Nephron (organoid): ENCODE measurements at regions not wholly inside any gene's neighbourhood (a gene's known extent, or its start where the extent isn't known, plus 50 kb on each side); places are given as distances from the start of the nearest gene placed in this dataset.

Source experiments
- H3K27ac Mint-ChIP-seq, 3 experiments: 2 replicates each; pipeline ENCODE4 v1.8.0; 2020; ENCODE audit warnings: mixed read lengths in 3 of 3, mild to moderate bottlenecking in 2 of 3, moderate library complexity in 1 of 3
- H3K27me3 Mint-ChIP-seq: 2 replicates; pipeline ENCODE4 v1.8.0; 2021; ENCODE audit warnings: low read depth, mild to moderate bottlenecking, moderate library complexity, mixed read lengths
- H3K36me3 Mint-ChIP-seq: 2 replicates; pipeline ENCODE4 v1.8.0; 2020; ENCODE audit warnings: low read depth, mixed read lengths
- H3K4me1 Mint-ChIP-seq: 2 replicates; pipeline ENCODE4 v1.8.0; 2020; ENCODE audit warnings: mixed read lengths
- H3K4me3 Mint-ChIP-seq, 3 experiments: 2 replicates each; pipeline ENCODE4 v1.8.0; 2020; ENCODE audit warnings: mild to moderate bottlenecking in 3 of 3, mixed read lengths in 3 of 3, moderate library complexity in 2 of 3
- H3K9me3 Mint-ChIP-seq: 2 replicates; pipeline ENCODE4 v1.8.0; 2020; ENCODE audit warnings: mixed read lengths
- TF ChIP-seq, protein P1 (sequence below), 3 experiments: fragments of 200-600 bp; sonication (generic); IDR thresholded peaks; one replicate each; pipeline ENCODE4 v1.5.0; 2021; ENCODE audit warnings: antibody characterized with exemption in 3 of 3; ENCODE audit not compliant: unreplicated experiment in 3 of 3

- Mint-ChIP-seq H3K4me1 (peaks cover 13% of the 10 kb centered on the region), H3K9me3 (no peaks in the 10 kb centered on the region), H3K4me3 (no peak overlapping the region), H3K36me3 (no peaks in the 10 kb centered on the region), H3K27ac (no peak overlapping the region), H3K27me3 (peaks cover 42% of the 10 kb centered on the region)
- TF ChIP-seq, protein P1, sequence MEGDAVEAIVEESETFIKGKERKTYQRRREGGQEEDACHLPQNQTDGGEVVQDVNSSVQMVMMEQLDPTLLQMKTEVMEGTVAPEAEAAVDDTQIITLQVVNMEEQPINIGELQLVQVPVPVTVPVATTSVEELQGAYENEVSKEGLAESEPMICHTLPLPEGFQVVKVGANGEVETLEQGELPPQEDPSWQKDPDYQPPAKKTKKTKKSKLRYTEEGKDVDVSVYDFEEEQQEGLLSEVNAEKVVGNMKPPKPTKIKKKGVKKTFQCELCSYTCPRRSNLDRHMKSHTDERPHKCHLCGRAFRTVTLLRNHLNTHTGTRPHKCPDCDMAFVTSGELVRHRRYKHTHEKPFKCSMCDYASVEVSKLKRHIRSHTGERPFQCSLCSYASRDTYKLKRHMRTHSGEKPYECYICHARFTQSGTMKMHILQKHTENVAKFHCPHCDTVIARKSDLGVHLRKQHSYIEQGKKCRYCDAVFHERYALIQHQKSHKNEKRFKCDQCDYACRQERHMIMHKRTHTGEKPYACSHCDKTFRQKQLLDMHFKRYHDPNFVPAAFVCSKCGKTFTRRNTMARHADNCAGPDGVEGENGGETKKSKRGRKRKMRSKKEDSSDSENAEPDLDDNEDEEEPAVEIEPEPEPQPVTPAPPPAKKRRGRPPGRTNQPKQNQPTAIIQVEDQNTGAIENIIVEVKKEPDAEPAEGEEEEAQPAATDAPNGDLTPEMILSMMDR (IDR thresholded peaks at IDR 0.05; ENCODE audit: unreplicated experiment in 3 of 3) = no peak
Measured at GRCh38 chr2:236632295-236633218, 62.9 kb downstream of the ACKR3 start.

DNA sequence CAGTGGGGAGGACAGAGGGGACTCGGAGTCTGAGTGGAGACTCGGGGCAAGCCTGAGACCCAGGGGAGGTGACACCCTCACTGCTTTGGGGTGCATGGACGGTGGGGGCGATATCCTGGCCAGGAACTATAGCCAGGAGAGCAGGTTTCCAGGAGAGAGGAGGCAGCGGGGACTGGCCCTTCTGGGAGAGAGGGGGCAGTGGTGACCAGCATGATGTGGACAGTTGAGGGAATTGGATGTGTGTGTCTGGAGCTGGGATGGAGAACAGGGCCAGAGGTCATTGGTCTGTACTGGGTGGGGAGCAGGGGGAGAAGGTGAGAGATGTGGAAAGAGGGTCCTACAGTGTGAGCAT lies 63.6 kb downstream of the ACKR3 start:
- Mint-ChIP-seq H3K27ac (no peak overlapping the region), H3K36me3 (no peaks in the 10 kb centered on the region), H3K4me1 (peaks cover 13% of the 10 kb centered on the region), H3K9me3 (no peaks in the 10 kb centered on the region), H3K27me3 (peaks cover 45% of the 10 kb centered on the region), H3K4me3 (no peak overlapping the region)
- TF ChIP-seq, protein P1 (IDR thresholded peaks at IDR 0.05; ENCODE audit: unreplicated experiment in 3 of 3) = no peak

DNA sequence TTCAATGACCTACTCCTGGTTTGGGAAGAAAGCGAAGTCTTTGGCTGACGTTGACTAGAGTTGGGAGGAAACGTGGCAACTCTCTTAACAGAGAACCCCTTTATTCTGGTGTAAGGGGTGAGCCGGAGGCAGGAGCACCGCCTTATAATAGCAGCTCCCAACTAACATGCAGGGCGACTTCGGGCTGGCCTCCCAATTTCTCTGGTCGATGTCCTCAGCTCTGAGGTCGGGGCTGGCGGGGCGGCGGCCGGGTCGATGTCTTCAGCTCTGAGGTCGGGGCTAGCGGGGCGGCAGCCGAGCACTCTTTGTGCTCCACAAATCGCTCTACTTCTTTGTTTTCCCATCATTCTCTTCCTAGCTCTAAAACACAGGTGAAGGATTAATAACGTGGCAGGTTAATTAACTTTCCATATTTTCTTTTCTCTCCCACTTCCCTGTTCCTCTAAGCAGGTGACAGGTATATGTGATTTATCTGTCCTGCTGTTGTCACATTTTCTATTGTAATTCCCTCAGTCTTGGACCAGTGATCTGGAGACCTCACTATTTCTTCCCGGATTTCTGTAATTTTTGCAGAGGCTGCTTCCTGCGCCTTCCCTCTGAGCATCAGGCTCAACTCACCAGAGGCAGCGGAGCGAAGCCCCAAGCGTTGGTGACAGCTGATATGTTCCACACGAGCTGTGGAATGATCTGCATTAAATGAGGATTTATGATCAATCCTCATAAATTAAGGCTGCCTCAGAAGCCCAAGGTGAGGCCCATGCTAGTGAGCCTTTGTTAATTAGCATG lies 64.3 kb downstream of the ACKR3 start:
- no peaks in the 10 kb centered on the region for H3K9me3 Mint-ChIP-seq
- H3K36me3 Mint-ChIP-seq = no peaks in the 10 kb centered on the region
- H3K4me3 Mint-ChIP-seq = no peak overlapping the region
- H3K4me1 Mint-ChIP-seq = peaks cover 13% of the 10 kb centered on the region
- H3K27me3 Mint-ChIP-seq = peaks cover 50% of the 10 kb centered on the region
- TF ChIP-seq, protein P1 (IDR thresholded peaks at IDR 0.05; ENCODE audit: unreplicated experiment in 3 of 3) = no peak
- H3K27ac Mint-ChIP-seq = no peak overlapping the region

DNA sequence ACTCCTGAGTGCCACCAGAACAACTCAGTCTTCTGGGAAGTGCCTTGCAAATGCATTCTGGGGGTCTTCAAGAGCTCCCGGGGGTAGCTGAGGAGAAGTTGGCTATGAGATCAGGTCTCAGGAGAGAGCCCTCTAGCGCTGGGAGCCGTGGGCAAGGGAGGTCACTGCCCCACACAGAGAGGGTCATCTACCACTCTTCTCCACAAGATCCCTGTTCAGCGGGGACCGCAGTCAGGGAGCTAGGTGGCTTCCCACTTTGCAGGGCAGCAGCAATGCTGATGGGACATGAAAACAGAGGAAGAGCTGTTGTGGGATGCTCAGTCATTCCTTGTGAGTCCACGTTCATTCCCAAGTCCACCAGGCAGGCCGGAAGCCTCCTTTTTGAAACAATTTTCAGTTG lies 66.6 kb downstream of the ACKR3 start:
- H3K4me3 Mint-ChIP-seq = no peak overlapping the region
- peaks cover 38% of the 10 kb centered on the region for H3K27me3 Mint-ChIP-seq
- TF ChIP-seq, protein P1 (IDR thresholded peaks at IDR 0.05; ENCODE audit: unreplicated experiment in 3 of 3) = no peak
- H3K36me3 Mint-ChIP-seq = peaks cover 4% of the 10 kb centered on the region
- H3K9me3 Mint-ChIP-seq = peaks cover 5% of the 10 kb centered on the region
- peaks cover 4% of the 10 kb centered on the region for H3K4me1 Mint-ChIP-seq
- no peak overlapping the region for H3K27ac Mint-ChIP-seq

- Mint-ChIP-seq H3K36me3 (peaks cover 4% of the 10 kb centered on the region), H3K4me1 (peaks cover 4% of the 10 kb centered on the region), H3K4me3 (no peak overlapping the region), H3K27ac (no peak overlapping the region), H3K27me3 (peaks cover 34% of the 10 kb centered on the region), H3K9me3 (peaks cover 8% of the 10 kb centered on the region)
- TF ChIP-seq, protein P1 (IDR thresholded peaks at IDR 0.05; ENCODE audit: unreplicated experiment in 3 of 3) = no peak
Measured at GRCh38 chr2:236636714-236637470, 67.3 kb downstream of the ACKR3 start.
